Activated CD4-positive, alpha-beta T cell treated with anti-CD3 and anti-CD28 coated beads, Interleukin-2, amount 50 U/mL, for 1 hour (primary cell): ENCODE measurements at regions not wholly inside any gene's neighbourhood (a gene's known extent, or its start where the extent isn't known, plus 50 kb on each side); places are given as distances from the start of the nearest gene placed in this dataset.

Source experiments
- DNase-seq: peaks from one replicate; pipeline ENCODE4 v3.0.0-alpha.2; 2020

DNA sequence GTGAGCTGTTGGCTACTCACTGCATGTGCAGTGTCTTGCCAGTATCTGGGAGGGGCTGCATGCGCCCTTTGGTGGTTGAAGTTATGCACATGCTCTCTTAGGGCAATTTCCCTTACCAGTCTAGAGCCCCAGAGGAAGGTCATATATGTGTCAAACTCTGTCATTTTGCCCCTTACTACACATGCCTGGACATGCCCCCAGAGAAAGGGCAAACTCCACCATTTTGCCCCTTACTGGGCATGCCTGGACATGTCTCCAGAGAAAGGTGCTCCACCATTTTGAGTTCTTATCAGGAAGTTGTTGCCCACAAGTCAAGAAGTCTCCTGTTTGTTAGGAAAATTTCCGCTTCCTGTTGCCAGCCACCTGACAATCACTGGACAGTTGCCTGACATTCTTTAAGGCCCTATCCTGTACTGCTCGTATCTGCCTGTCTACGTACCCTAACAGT lies 56.4 kb upstream of the PLAC8 start:
- no peak for DNase-seq
